PC-9 (cell line): ENCODE measurements at regions not wholly inside any gene's neighbourhood (a gene's known extent, or its start where the extent isn't known, plus 50 kb on each side); places are given as distances from the start of the nearest gene placed in this dataset.

Source experiments
- CTCF ChIP-seq: fragments of 200-600 bp; sonication (generic); conservative IDR thresholded peaks from 2 replicates; pipeline ENCODE4 v1.6.1; 2017; ENCODE audit warnings: mixed run types, antibody characterized with exemption, mild to moderate bottlenecking, moderate library complexity
- EZH2 ChIP-seq: fragments of 200-600 bp; sonication (generic); IDR thresholded peaks from 2 replicates; pipeline ENCODE4 v1.8.0; 2017; ENCODE audit warnings: antibody characterized with exemption, low read depth

- TF ChIP-seq CTCF (no peak), EZH2 (no peak)
Observed at GRCh38 chr13:39202746-39203145, 164.5 kb downstream of the NHLRC3 start.
